ENCODE measurements at regions not wholly inside any gene's neighbourhood (a gene's known extent, or its start where the extent isn't known, plus 50 kb on each side); places are given as distances from the start of the nearest gene placed in this dataset.
A peak's percentile ranks its signal among the peaks of the same experiment; 100 is the strongest.

DNA sequence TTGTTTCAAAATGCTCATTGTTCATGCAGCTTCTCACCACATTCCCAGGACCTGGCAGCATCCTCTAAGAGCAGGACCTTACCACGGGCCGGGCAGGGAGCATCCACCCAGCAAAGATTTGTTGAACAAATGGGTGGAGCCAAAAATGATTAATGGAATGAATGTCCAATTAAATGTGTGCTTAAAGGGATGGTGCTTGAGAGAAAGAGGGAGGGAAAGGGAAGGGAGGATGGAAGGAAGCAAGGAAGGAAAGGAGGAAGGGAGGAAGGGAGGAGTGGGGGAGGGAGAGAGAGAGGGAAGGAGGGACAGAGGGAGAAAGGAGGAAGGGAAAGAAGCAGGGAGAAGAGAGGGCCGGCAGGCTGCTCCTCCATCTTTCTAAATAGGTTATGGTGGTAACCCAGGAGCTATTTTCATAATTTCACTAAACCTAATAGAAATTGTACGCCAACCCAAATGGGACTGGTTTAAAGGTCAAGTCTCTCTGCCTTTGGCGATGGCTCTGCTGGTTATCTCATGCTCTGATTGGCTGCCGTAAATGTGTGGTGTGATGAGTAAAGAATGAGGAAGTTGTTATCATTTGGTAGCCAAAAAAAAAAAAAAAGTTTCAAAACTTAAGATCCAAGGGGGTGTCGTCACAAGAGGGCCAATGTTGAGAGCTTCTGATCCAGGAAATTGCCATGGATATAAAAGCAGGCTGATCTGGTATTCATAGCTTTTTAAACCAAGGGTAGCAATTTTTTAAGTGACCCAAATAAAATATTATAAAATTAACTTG is 126.7 kb upstream of the FOXF1 start:
- DNase-seq (ENCODE audit: low read depth), result peak; percentile 92

- peak; percentile 59 for DNase-seq (ENCODE audit: low read depth)
These were observed 126.1 kb upstream of the FOXF1 start for GRCh38 chr16:86384263-86384649.

GRCh38 chr16:86384980-86385379 is 125.3 kb upstream of the FOXF1 start:
- no peak for DNase-seq (ENCODE audit: low read depth)

DNA sequence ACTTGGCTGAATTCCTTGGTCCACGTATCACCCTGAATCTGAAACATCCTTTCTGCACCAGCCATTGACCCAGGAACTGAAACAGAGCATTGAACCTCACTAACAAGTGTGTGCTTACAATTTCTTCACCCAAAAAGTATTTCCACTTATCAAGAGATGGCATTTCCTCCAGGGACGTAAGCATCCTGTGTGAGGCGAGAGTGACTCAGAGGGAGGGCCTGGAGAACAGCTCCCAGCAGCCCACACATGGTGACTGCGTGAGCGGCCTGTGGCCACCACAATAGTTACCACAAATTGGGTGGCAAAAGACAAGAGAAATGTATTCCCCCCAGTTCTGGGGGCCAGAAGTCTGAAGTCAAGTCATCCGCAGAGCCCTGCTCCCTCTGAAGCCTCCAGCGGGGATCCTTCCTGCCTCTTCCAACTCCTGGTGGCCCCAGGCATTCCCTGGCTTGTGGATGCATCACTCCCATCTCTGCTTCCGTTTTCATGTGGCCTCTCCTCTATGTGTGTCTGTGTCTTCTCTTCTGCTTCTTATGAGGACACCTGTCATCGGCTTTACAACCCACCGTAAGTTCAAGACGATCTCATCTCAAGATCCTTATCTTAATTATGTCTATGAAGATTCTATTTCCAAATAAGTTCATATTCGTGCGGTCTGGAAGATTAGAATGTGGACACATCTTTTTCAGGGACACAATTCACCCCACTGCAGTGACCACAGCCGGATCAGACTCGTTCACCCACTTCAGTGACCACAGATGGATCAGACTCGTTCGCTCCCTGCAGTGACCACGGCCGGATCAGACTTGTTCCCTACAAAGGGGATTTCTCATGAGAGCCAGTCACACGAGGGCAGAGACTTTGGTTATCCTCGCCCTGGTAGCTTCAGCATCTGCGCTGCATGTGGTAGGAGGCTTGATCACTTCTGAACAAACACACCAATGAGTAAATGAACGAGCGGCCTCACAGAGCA is 122.6 kb upstream of the FOXF1 start:
- peak; percentile 98 for DNase-seq (ENCODE audit: low read depth)

DNA sequence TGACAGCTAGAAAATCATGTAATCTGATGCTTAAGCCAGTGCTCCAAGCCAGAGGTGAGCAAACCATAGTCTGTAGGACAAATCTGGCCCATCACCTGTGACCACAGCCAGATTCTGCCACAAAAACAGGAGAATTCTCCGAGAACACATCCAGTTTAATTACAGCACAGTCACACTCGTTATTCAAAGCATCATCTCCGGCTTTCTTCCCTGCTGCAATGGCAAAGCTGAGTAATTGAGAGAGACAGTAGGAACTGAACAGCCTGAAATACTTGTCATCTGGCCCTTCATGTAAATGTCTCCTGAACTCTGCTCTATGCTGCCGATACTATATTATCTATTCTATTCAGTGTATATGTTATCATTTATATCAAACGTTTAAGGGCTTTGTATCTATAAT is 121.4 kb upstream of the FOXF1 start:
- no peak for DNase-seq (ENCODE audit: low read depth)

DNA sequence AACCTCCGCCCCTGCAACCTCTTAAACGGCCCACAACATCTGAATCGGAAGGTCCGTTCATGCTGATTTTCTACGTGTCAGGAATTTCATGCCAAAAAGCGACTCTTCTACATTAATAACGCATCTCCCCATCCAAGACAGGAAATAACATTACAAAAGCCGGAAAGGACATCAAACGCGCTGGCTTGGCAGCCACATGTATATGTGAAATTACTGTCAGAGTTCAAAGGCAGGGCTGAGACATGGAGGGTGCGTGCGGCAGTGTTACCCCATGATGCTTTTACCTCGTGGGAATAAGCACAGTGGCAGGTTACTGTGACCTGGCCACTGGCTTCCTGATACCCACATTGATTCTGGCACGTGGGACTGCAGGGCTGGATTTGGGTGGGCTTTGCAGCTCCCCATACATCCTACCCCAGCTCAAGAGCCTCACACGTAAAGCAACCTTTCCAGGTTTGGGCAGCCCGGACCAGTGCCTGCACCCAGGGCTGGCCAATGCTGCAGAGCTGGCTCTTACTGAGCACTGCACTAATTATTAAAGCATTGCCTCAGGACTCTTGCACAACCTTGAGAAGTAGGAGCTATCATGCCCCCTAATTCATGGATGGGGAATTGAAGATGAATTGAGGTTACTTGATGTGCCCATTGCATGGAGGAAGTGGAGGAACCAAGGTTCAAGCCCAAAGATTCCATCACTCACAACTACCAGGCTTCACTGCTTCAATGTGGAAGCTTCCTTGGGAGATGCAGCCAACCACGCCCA is 120.6 kb upstream of the FOXF1 start:
- DNase-seq (ENCODE audit: low read depth), result no peak

GRCh38 chr16:86390335-86390734 is 120.0 kb upstream of the FOXF1 start:
- no peak for DNase-seq (ENCODE audit: low read depth)

DNA sequence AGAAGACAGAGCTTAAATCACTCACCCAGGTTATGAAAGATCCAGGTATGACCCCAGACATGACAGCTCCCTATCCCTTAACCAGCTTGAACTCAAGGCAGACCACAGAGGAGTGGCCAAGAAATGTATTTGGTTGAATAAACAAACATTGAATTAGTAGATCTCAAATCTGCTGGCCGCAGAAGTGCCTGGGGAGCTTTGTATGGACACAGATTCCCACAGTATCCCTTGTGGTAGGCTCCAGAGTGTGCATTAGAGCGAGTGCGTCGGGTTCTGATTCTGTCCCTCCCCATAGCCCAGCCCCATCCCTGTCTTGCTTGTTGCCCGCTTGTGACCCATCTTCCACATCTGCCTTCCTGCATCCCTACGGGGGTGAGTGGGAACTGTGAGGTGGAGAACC is 118.8 kb upstream of the FOXF1 start:
- peak; percentile 58 for DNase-seq (ENCODE audit: low read depth)

GRCh38 chr16:86391984-86392383 is 118.3 kb upstream of the FOXF1 start:
- DNase-seq (ENCODE audit: low read depth), result peak; percentile 88

DNA sequence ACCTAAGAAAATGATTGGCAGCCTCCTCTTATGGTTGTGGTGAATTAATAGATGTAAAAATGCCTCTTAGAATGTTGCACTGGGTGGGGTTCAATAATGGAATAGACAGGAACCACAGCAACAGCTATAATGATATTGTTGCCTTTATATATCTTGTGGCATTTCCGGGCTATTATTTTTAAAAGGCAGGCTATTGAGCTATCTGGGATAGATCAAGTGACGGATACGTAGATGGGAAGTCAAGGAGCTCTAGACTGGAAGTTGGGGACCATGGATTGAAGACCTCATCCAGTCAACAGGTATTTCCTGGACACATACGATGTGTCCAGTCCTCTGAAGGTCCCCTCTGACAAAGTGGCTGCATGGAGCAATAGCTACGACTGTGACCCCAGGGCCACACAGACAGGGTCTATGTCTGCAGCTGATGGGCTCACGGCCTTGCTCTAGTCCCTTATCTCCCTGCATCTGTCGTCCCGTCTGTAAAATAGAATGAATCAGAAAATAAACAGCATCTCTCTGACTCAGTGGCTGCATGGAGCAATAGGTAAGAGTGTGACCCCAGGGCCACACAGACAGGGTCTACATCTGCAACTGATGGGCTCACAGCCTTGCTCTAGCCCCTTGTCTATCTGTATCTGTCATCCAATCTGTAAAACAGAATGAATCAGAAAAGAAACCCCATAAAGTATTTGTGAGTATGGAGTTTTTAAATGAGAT is 117.7 kb upstream of the FOXF1 start:
- DNase-seq (ENCODE audit: low read depth), result peak; percentile 57

DNA sequence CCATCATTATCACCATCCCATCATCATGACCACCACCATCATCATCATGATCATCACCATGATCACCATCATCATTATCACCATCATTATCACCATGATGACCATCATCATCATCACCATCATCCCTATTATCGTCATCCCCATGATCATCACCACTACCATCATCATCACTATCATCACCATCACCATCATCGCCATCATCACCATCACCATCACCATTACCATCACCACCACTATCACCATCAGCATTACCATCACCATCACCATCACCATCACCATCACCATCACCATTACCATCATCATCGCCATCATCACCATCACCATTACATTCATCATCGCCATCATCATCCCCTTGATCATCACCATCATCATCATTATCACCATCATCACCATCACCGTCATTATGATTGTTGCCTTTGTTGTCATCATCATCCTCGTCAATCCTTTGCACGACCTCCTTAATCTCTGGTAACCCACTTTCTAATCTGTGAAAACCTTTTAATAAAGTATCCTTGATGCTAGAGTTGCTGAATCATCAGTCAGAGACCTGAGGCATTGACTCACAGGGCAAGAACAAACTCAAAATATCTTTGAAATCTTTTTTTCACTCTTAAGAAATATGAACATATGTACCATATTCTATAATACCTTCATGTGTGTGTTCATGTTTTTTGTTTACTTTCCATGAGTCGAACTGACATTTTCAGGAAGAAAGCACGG is 116.3 kb upstream of the FOXF1 start:
- DNase-seq (ENCODE audit: low read depth), result no peak

GRCh38 chr16:86395477-86395876 is 114.8 kb upstream of the FOXF1 start:
- DNase-seq (ENCODE audit: low read depth), result no peak

GRCh38 chr16:86396422-86396821 is 113.9 kb upstream of the FOXF1 start:
- peak; percentile 91 for DNase-seq (ENCODE audit: low read depth)

GRCh38 chr16:86396901-86397311 is 113.4 kb upstream of the FOXF1 start:
- DNase-seq (ENCODE audit: low read depth), result peak; percentile 93

DNA sequence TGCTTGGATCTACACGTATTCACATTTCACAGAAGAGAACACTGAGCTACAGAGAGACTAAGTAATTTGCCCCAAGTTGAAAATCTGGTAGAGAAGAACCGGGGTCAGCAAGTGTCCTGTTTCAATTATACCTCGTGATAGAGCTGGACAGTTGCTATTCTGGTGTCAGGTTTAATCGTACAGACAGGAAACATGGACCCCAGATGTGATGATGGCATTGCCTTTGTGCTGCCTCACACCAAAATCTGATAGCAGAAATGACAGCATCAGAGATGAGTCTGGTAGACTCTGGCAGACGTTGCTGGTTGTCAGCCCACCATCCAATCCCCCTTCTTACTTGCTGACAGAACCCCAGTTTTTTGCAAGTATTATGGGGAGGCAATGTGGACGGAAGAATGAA is 112.1 kb upstream of the FOXF1 start:
- DNase-seq (ENCODE audit: low read depth), result no peak

GRCh38 chr16:86398622-86399021 is 111.7 kb upstream of the FOXF1 start:
- DNase-seq (ENCODE audit: low read depth), result peak; percentile 82

DNA sequence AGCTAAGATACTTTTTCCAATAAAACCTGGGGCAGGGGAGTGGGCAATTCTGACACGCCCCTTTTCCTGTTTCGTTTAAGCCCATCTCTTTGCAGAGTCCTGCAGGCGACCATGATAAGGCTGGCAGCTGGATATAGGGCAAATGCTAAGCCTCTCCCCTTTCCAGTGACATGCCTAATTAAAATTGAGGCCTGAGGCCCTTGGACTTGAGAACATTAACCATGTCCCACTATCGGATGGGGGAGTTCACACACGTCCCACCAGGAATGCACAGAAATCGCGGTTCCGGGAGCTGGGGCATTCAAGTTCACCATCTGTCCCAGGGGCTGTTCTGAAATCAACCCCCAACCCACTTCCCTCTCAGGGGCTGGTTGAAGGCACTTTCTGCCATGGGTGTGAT is 109.2 kb upstream of the FOXF1 start:
- DNase-seq (ENCODE audit: low read depth), result no peak

GRCh38 chr16:86403085-86403484 is 107.2 kb upstream of the FOXF1 start:
- DNase-seq (ENCODE audit: low read depth), result no peak

GRCh38 chr16:86403541-86404163 is 106.7 kb upstream of the FOXF1 start:
- DNase-seq (ENCODE audit: low read depth), result peak; percentile 43

DNA sequence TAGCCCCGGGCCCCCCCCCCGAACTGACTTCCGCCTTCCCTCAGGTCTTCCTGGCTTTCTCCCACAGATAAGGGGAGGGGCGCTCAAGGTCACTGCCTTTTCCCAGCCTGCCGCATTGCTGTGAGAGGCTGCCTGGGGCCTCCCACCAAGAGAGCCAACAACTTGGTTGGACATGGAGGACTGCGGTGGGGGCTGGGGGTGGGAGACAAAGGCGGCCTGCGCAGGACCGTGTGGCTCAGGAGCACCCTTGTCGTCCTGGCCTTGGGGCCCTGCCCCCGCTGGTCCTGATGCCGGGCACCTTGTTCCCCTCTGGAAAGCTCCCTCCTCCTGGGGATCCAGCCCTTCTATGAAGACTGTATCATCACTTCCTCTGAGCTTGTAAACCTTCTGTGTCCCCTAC is 105.6 kb upstream of the FOXF1 start:
- DNase-seq (ENCODE audit: low read depth), result no peak

- DNase-seq (ENCODE audit: low read depth), result no peak
These were observed 105.0 kb upstream of the FOXF1 start for GRCh38 chr16:86405319-86405718.

Data from amniotic epithelial cell (primary cell).